Transverse colon (tissue), 4 donors: ENCODE measurements at regions not wholly inside any gene's neighbourhood (a gene's known extent, or its start where the extent isn't known, plus 50 kb on each side); places are given as distances from the start of the nearest gene placed in this dataset.

ENCODE experiments used
- DNase-seq: peaks from one replicate; pipeline ENCODE4 v3.0.0-alpha.2; 2019
- H3K27ac ChIP-seq, 4 donors: fragments of 200-600 bp; sonication (generic); 2 replicates each; pipeline ENCODE4 v1.5.1; 2016 to 2018; ENCODE audit warnings: inconsistent platforms in 4 of 4
- H3K27me3 ChIP-seq: fragments of 200-600 bp; sonication (generic); 2 replicates; pipeline ENCODE4 v1.5.1; 2017; ENCODE audit warnings: inconsistent platforms
- H3K36me3 ChIP-seq, 4 donors: fragments of 200-600 bp; sonication (generic); 2 replicates each; pipeline ENCODE4 v1.5.1; 2017 to 2019; ENCODE audit warnings: inconsistent platforms in 4 of 4
- H3K4me1 ChIP-seq, 4 donors: fragments of 200-600 bp; sonication (generic); 2 replicates each; pipeline ENCODE4 v1.5.1; 2017 to 2020; ENCODE audit warnings: inconsistent platforms in 4 of 4
- H3K4me3 ChIP-seq, 4 donors: fragments of 200-600 bp; sonication (generic); 1 replicate in 1 of 4; 2 replicates in 3 of 4; pipeline versions ENCODE4 v1.5.1 to v1.6.1; 2017 to 2019; ENCODE audit warnings: inconsistent platforms in 4 of 4
- H3K9me3 ChIP-seq, 2 donors: fragments of 200-600 bp; sonication (generic); 2 replicates each; pipeline ENCODE4 v1.5.1; 2017 to 2019; ENCODE audit warnings: inconsistent platforms in 2 of 2
- EP300 ChIP-seq: sonication (generic); formaldehyde crosslinking; IDR thresholded peaks from one replicate; pipeline ENCODE4 v1.6.1; 2017; ENCODE audit warnings: antibody characterized with exemption, low read depth
- POLR2A ChIP-seq: fragments of 450-650 bp; IDR thresholded peaks from one replicate; pipeline ENCODE4 v1.6.1; 2016; ENCODE audit warnings: antibody characterized with exemption, mild to moderate bottlenecking, moderate library complexity
- POLR2AphosphoS5 ChIP-seq, 3 donors: sonication (generic); formaldehyde crosslinking; IDR thresholded peaks; one replicate each; pipeline ENCODE4 v1.6.1; 2016; ENCODE audit warnings: antibody characterized with exemption in 3 of 3
- WGBS, 2 donors: methylation state at CpG; one replicate each; pipeline ENCODE4 v1.1.5; 2018; ENCODE audit warnings: low coverage in 1 of 2; 5-methylcytosine and 5-hydroxymethylcytosine counted together
- in situ Hi-C, 4 donors: fragments of 200-750 bp; cut with MboI; loops; one replicate each; pipeline versions ENCODE4 v1.15.0 to v1.15.1; 2017; ENCODE audit warnings: low sequenced_read_pairs in 3 of 4, low pct_ligation_motif_present in 1 of 4, low pct_unique_long_range_greater_than_20kb in 1 of 4
- intact Hi-C: fragments of 100-400 bp; cut with DNase I; formaldehyde crosslinking; loops from one replicate; pipeline ENCODE4 v1.15.1; 2023; ENCODE audit warnings: low total_unique reads
- TF ChIP-seq, protein P1 (sequence below), 5 experiments: fragments of 200-600 bp in 3 of 5; fragments of 450-650 bp in 2 of 5; sonication (generic) in 3 of 5; IDR thresholded peaks; 1 replicate in 2 of 5; 2 replicates in 3 of 5; pipeline ENCODE4 v1.5.1; 2016 to 2017; ENCODE audit warnings: antibody characterized with exemption in 5 of 5, inconsistent platforms in 3 of 5, mild to moderate bottlenecking in 2 of 5, moderate library complexity in 1 of 5

DNA sequence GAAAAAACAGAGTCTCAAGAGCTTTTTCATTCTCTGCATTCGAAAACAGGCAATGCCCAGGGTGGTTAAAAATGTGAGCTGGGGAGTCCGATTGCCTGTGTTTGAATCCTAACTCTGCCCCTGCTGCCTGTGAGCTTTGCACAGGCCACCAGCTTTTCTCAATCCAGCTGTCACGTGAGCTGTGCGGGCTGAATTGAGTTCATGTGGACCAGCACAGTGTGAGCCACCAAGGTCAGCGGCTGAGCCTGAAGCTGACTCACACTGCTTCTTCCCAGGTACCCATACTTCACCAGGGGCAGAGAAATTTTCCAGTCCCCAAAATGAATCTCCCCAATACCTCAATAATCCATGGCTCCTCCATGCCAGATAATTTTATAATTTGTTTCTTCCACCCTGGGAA, 64.4 kb upstream of the SLCO3A1 start:
- DNase-seq: no peak
- TF ChIP-seq, protein P1, sequence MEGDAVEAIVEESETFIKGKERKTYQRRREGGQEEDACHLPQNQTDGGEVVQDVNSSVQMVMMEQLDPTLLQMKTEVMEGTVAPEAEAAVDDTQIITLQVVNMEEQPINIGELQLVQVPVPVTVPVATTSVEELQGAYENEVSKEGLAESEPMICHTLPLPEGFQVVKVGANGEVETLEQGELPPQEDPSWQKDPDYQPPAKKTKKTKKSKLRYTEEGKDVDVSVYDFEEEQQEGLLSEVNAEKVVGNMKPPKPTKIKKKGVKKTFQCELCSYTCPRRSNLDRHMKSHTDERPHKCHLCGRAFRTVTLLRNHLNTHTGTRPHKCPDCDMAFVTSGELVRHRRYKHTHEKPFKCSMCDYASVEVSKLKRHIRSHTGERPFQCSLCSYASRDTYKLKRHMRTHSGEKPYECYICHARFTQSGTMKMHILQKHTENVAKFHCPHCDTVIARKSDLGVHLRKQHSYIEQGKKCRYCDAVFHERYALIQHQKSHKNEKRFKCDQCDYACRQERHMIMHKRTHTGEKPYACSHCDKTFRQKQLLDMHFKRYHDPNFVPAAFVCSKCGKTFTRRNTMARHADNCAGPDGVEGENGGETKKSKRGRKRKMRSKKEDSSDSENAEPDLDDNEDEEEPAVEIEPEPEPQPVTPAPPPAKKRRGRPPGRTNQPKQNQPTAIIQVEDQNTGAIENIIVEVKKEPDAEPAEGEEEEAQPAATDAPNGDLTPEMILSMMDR (IDR thresholded peaks at IDR 0.05): no peak
- no peak for TF ChIP-seq POLR2AphosphoS5 (IDR thresholded peaks at IDR 0.05)
- no peak for TF ChIP-seq POLR2A
- TF ChIP-seq EP300: no peak
- no peak overlapping the region for H3K27ac ChIP-seq
- WGBS, 2 donors: 76% methylated on average over 5 of the region's 5 CpGs; no CpG with 5 or more reads in 1 of the 2 donors
- H3K9me3 ChIP-seq: no peaks in the 10 kb centered on the region
- intact Hi-C loops (no loop called here), in situ Hi-C loops (no loop called here)
- no peak overlapping the region for H3K4me3 ChIP-seq
- no peaks in the 10 kb centered on the region for H3K4me1 ChIP-seq
- H3K36me3 ChIP-seq: no peaks in the 10 kb centered on the region
- H3K27me3 ChIP-seq: no peaks in the 10 kb centered on the region

DNA sequence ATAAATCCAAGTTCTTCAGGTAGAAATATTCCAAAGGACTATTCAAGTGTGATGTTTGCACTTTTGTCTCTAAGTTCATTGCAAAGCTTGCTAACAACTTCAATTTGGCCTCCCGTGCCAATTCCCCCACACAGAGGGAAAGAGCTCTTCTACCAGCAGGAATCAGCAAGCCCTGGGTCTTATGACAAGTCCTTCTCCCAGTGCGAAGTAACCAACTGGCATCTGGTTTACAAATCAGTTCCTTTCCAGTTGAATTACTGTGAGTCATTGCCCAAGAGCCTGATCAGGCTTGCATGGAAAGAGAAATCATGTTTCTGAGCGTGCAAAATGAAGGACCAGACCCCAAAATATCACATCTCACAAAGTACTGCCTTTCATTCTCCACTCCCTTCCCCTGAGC, 62.7 kb upstream of the SLCO3A1 start:
- in situ Hi-C loops (no loop called here), intact Hi-C loops (no loop called here)
- Histone ChIP-seq H3K4me1 (no peaks in the 10 kb centered on the region), H3K9me3 (no peaks in the 10 kb centered on the region), H3K27ac (no peak overlapping the region), H3K4me3 (no peak overlapping the region), H3K36me3 (no peaks in the 10 kb centered on the region), H3K27me3 (no peaks in the 10 kb centered on the region)
- WGBS, 2 donors: 74 to 81% methylated on average over 3 of the region's 3 CpGs
- TF ChIP-seq EP300: no peak
- TF ChIP-seq, protein P1 (IDR thresholded peaks at IDR 0.05): no peak
- no peak for TF ChIP-seq POLR2AphosphoS5 (IDR thresholded peaks at IDR 0.05)
- TF ChIP-seq POLR2A: no peak
- no peak for DNase-seq

DNA sequence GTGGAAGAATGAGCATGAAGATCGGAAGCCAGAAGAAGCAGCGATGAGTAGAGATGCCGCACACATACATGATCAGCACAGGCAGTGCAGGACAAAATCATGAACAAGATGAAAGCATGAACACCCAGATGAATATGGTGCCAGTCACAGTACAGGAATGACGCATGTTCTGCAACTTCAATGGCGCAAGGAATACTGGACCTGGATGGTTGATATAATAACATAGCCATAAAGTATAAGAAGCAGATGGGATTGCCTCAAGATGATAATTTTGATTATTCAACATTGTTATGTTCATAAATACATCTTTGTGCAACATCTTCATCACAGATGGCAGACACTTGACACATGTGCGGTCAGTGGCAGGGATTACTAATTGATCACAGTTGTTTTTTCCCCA, 59.7 kb upstream of the SLCO3A1 start:
- WGBS, 2 donors: 95% methylated on average over 5 to 6 of the region's 6 CpGs
- Histone ChIP-seq H3K4me3 (no peak overlapping the region), H3K36me3 (no peaks in the 10 kb centered on the region), H3K4me1 (no peaks in the 10 kb centered on the region), H3K27me3 (no peaks in the 10 kb centered on the region), H3K9me3 (no peaks in the 10 kb centered on the region), H3K27ac (no peak overlapping the region)
- in situ Hi-C loops (no loop called here), intact Hi-C loops (no loop called here)
- no peak for DNase-seq
- TF ChIP-seq EP300 (no peak), POLR2AphosphoS5 (IDR thresholded peaks at IDR 0.05) (no peak), POLR2A (no peak)
- TF ChIP-seq, protein P1 (IDR thresholded peaks at IDR 0.05): no peak

GRCh38 chr15:91795235-91795634, 58.3 kb upstream of the SLCO3A1 start:
- Histone ChIP-seq H3K4me1 (no peaks in the 10 kb centered on the region), H3K36me3 (no peaks in the 10 kb centered on the region), H3K4me3 (no peak overlapping the region), H3K9me3 (no peaks in the 10 kb centered on the region), H3K27me3 (no peaks in the 10 kb centered on the region), H3K27ac (no peak overlapping the region)
- no peak for DNase-seq
- 60 to 91% methylated on average over 1 of the region's 1 CpG for WGBS, 2 donors
- in situ Hi-C loops: no loop called here
- intact Hi-C loops: no loop called here
- TF ChIP-seq POLR2AphosphoS5 (IDR thresholded peaks at IDR 0.05): no peak
- TF ChIP-seq, protein P1 (IDR thresholded peaks at IDR 0.05): no peak
- no peak for TF ChIP-seq POLR2A
- TF ChIP-seq EP300: no peak
